HL-60/S4 treated with retinoic acid at 250 ng/mL for 4 days and 3 days (cell line): ENCODE measurements at regions not wholly inside any gene's neighbourhood (a gene's known extent, or its start where the extent isn't known, plus 50 kb on each side); places are given as distances from the start of the nearest gene placed in this dataset.
"Not testable (repeated sequence)": the region's sequence is repeated elsewhere in the genome, so short reads cannot be mapped to it uniquely, and the experiment has no call there.

Experiments
- in situ Hi-C: fragments of 300-500 bp; cut with MboI; formaldehyde crosslinking; loops from 2 replicates; pipeline ENCODE4 v1.7.0; 2022; ENCODE audit warnings: low sequenced_read_pairs

- in situ Hi-C loops = no loop called here
Measured at GRCh38 chr7:131061158-131061557, 266.5 kb upstream of the MKLN1 start.

GRCh38 chr7:131061818-131062217 lies 265.9 kb upstream of the MKLN1 start:
- in situ Hi-C loops = no loop called here

GRCh38 chr7:131066635-131067034 lies 261.0 kb upstream of the MKLN1 start:
- in situ Hi-C loops = no loop called here

GRCh38 chr7:131067220-131067619 lies 260.5 kb upstream of the MKLN1 start:
- in situ Hi-C loops = no loop called here

- in situ Hi-C loops = no loop called here
Measured at GRCh38 chr7:131068604-131069021, 259.1 kb upstream of the MKLN1 start.

- in situ Hi-C loops = no loop called here
Measured at GRCh38 chr7:131071786-131072504, 255.7 kb upstream of the MKLN1 start.

GRCh38 chr7:131072505-131073091 lies 255.1 kb upstream of the MKLN1 start:
- in situ Hi-C loops = no loop called here

GRCh38 chr7:131074043-131074442 lies 253.6 kb upstream of the MKLN1 start:
- in situ Hi-C loops = no loop called here

- in situ Hi-C loops = no loop called here
Measured at GRCh38 chr7:131074585-131074984, 253.1 kb upstream of the MKLN1 start.

GRCh38 chr7:131075406-131075805 lies 252.3 kb upstream of the MKLN1 start:
- in situ Hi-C loops = no loop called here

GRCh38 chr7:131076032-131076431 lies 251.6 kb upstream of the MKLN1 start:
- in situ Hi-C loops = no loop called here

- in situ Hi-C loops = no loop called here
Measured at GRCh38 chr7:131076711-131077181, 250.9 kb upstream of the MKLN1 start.

GRCh38 chr7:131077735-131078134 lies 249.9 kb upstream of the MKLN1 start:
- in situ Hi-C loops = no loop called here

- in situ Hi-C loops = no loop called here
Measured at GRCh38 chr7:131080754-131081153, 246.9 kb upstream of the MKLN1 start.

GRCh38 chr7:131081308-131081707 lies 246.4 kb upstream of the MKLN1 start:
- in situ Hi-C loops = no loop called here

GRCh38 chr7:131083781-131084180 lies 243.9 kb upstream of the MKLN1 start:
- in situ Hi-C loops = no loop called here

- in situ Hi-C loops = not testable (repeated sequence)
Measured at GRCh38 chr7:131084336-131084735, 243.3 kb upstream of the MKLN1 start.

GRCh38 chr7:131087756-131088658 lies 239.7 kb upstream of the MKLN1 start:
- in situ Hi-C loops = no loop called here

- in situ Hi-C loops = no loop called here
Measured at GRCh38 chr7:131090188-131090587, 237.5 kb upstream of the MKLN1 start.

GRCh38 chr7:131090886-131091692 lies 236.6 kb upstream of the MKLN1 start:
- in situ Hi-C loops = no loop called here

GRCh38 chr7:131094685-131095084 lies 233.0 kb upstream of the MKLN1 start:
- in situ Hi-C loops = no loop called here
